CD4-positive, alpha-beta T cell (primary cell): ENCODE measurements at regions not wholly inside any gene's neighbourhood (a gene's known extent, or its start where the extent isn't known, plus 50 kb on each side); places are given as distances from the start of the nearest gene placed in this dataset.

ENCODE experiments used
- ATAC-seq: fragments of 200-7000 bp; cut with Tn5 transposase; one replicate; pipeline ENCODE4 v1.10.0; 2022; ENCODE audit warnings: mild to moderate bottlenecking; ENCODE audit not compliant: poor library complexity
- CTCF ChIA-PET: fragments of 350-600 bp; sonication (Branson Sonifier 250); formaldehyde crosslinking; loops from one replicate; lab custom pipeline; 2021; ENCODE audit warnings: antibody characterized with exemption, inconsistent platforms; lab: Charles Lee
- POLR2A ChIA-PET: fragments of 350-600 bp; sonication (Branson Sonifier 250); formaldehyde crosslinking; loops from one replicate; lab custom pipeline; 2021; ENCODE audit warnings: antibody characterized with exemption, inconsistent platforms; lab: Charles Lee
- DNase-seq, 14 experiments: peaks; one replicate each; pipeline ENCODE4 v3.0.0-alpha.2; 2013 to 2020; ENCODE audit warnings: mixed read lengths in 2 of 14
- H3K27ac ChIP-seq, 2 donors: one replicate each; pipeline versions ENCODE4 v1.5.1 to v1.7.0; 2013; ENCODE audit warnings: low read length in 2 of 2, low read depth in 1 of 2, mild to moderate bottlenecking in 1 of 2
- H3K27me3 ChIP-seq, 2 experiments: 1 replicate in 1 of 2; 2 replicates in 1 of 2; pipeline versions ENCODE4 v1.6.1 to v1.7.0; 2013; ENCODE audit warnings: low read length in 2 of 2, control low read depth in 1 of 2, mild to moderate bottlenecking in 1 of 2, moderate library complexity in 1 of 2; ENCODE audit not compliant: insufficient read depth in 2 of 2, control insufficient read depth in 1 of 2
- H3K36me3 ChIP-seq: one replicate; pipeline ENCODE4 v1.6.1; 2013; ENCODE audit warnings: low read length, control low read depth; ENCODE audit not compliant: insufficient read depth
- H3K4me1 ChIP-seq: one replicate; pipeline ENCODE4 v1.6.1; 2013; ENCODE audit warnings: low read length, control low read depth; ENCODE audit not compliant: insufficient read depth
- H3K4me3 ChIP-seq: one replicate; pipeline ENCODE4 v1.5.1; 2013; ENCODE audit warnings: mild to moderate bottlenecking, low read length, moderate library complexity
- H3K9me3 ChIP-seq, 2 experiments: 1 replicate in 1 of 2; 2 replicates in 1 of 2; pipeline versions ENCODE4 v1.6.1 to v1.7.0; 2013; ENCODE audit warnings: low read length in 2 of 2, mild to moderate bottlenecking in 2 of 2, control low read depth in 1 of 2, moderate library complexity in 1 of 2; ENCODE audit not compliant: control insufficient read depth in 1 of 2, insufficient read depth in 1 of 2
- H3K27ac Mint-ChIP-seq: one replicate; pipeline ENCODE4 v1.8.0; 2020; ENCODE audit warnings: mixed read lengths
- H3K27me3 Mint-ChIP-seq: one replicate; pipeline ENCODE4 v1.8.0; 2021; ENCODE audit warnings: mixed read lengths
- H3K36me3 Mint-ChIP-seq: one replicate; pipeline ENCODE4 v1.8.0; 2021; ENCODE audit warnings: low read depth, mixed read lengths
- H3K4me1 Mint-ChIP-seq: one replicate; pipeline ENCODE4 v1.8.0; 2021; ENCODE audit warnings: low read depth, mixed read lengths
- H3K4me3 Mint-ChIP-seq: one replicate; pipeline ENCODE4 v1.8.0; 2020; ENCODE audit warnings: mild to moderate bottlenecking, mixed read lengths
- H3K9me3 Mint-ChIP-seq: one replicate; pipeline ENCODE4 v1.8.0; 2020; ENCODE audit warnings: mixed read lengths
- intact Hi-C, 2 experiments: fragments of 100-400 bp; cut with DNase I in 1 of 2; cut with micrococcal nuclease in 1 of 2; formaldehyde crosslinking; loops; one replicate each; pipeline versions ENCODE4 v1.15.1 to v1.9.0; 2023 to 2025; cut with DNase I, micrococcal nuclease
- TF ChIP-seq, protein P1 (sequence below): fragments of 200-600 bp; IDR thresholded peaks from one replicate; pipeline ENCODE4 v1.8.0; 2022; ENCODE audit warnings: antibody characterized with exemption, mild to moderate bottlenecking

GRCh38 chr6:159493898-159494585 is 199.0 kb downstream of the SOD2 start:
- peaks cover 16% of the 10 kb centered on the region for H3K27me3 Mint-ChIP-seq
- no peak overlapping the region for H3K27ac ChIP-seq
- H3K9me3 Mint-ChIP-seq = no peaks in the 10 kb centered on the region
- no peak overlapping the region for H3K27ac Mint-ChIP-seq
- no peak overlapping the region for H3K4me3 ChIP-seq
- peaks cover 0 to 4% of the 10 kb centered on the region in 2 experiments for H3K9me3 ChIP-seq
- intact Hi-C loops = no loop called here
- no peak for ATAC-seq
- no peaks in the 10 kb centered on the region for H3K4me1 ChIP-seq
- ChIA-PET CTCF (no interaction called here), POLR2A (no interaction called here)
- TF ChIP-seq, protein P1, sequence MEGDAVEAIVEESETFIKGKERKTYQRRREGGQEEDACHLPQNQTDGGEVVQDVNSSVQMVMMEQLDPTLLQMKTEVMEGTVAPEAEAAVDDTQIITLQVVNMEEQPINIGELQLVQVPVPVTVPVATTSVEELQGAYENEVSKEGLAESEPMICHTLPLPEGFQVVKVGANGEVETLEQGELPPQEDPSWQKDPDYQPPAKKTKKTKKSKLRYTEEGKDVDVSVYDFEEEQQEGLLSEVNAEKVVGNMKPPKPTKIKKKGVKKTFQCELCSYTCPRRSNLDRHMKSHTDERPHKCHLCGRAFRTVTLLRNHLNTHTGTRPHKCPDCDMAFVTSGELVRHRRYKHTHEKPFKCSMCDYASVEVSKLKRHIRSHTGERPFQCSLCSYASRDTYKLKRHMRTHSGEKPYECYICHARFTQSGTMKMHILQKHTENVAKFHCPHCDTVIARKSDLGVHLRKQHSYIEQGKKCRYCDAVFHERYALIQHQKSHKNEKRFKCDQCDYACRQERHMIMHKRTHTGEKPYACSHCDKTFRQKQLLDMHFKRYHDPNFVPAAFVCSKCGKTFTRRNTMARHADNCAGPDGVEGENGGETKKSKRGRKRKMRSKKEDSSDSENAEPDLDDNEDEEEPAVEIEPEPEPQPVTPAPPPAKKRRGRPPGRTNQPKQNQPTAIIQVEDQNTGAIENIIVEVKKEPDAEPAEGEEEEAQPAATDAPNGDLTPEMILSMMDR = no peak
- no peaks in the 10 kb centered on the region for H3K36me3 Mint-ChIP-seq
- H3K27me3 ChIP-seq = peaks cover 0 to 9% of the 10 kb centered on the region in 2 experiments
- no peaks in the 10 kb centered on the region for H3K4me1 Mint-ChIP-seq
- H3K36me3 ChIP-seq = no peaks in the 10 kb centered on the region
- H3K4me3 Mint-ChIP-seq = no peak overlapping the region
- no peak for DNase-seq

DNA sequence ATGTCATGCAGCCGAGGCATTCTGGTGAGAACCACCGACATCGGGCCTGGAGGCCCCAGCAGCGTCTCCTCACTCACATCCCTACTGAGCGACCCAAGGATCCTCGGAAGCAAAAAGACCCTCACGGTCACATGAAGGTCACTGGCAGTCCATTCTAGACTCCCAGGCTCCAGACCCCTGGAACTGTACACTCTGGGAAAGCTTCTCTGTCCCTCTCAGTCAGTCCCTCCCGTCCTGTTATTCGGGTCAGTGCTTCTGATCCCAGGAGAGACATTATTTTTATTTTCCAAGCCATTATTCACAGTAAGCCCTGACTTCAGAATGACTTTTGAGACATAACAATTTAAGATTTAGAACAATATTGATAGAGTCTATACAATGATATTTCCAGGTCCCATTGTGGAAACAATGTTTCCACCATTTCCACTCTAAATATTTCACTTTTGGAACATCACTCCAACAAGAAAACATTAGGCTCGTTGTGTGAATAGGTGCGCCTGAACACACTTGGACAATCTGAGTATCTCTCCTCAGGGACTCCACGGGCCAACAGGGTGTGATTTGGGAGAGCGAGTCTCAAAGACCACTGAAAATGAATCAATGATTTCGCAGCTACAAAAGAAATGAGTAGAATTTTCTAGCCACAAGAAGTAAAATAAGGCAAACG is 199.7 kb downstream of the SOD2 start:
- H3K27ac Mint-ChIP-seq = no peak overlapping the region
- TF ChIP-seq, protein P1 = no peak
- CTCF ChIA-PET = no interaction called here
- ATAC-seq (no peak), DNase-seq (no peak)
- Histone ChIP-seq H3K4me3 (no peak overlapping the region), H3K27me3 (peaks cover 0 to 9% of the 10 kb centered on the region in 2 experiments), H3K27ac (no peak overlapping the region), H3K9me3 (peaks cover 0 to 2% of the 10 kb centered on the region in 2 experiments), H3K4me1 (no peaks in the 10 kb centered on the region), H3K36me3 (no peaks in the 10 kb centered on the region)
- no peaks in the 10 kb centered on the region for H3K36me3 Mint-ChIP-seq
- no peak overlapping the region for H3K4me3 Mint-ChIP-seq
- POLR2A ChIA-PET = no interaction called here
- intact Hi-C loops = no loop called here
- no peaks in the 10 kb centered on the region for H3K9me3 Mint-ChIP-seq
- H3K4me1 Mint-ChIP-seq = no peaks in the 10 kb centered on the region
- H3K27me3 Mint-ChIP-seq = peaks cover 16% of the 10 kb centered on the region

DNA sequence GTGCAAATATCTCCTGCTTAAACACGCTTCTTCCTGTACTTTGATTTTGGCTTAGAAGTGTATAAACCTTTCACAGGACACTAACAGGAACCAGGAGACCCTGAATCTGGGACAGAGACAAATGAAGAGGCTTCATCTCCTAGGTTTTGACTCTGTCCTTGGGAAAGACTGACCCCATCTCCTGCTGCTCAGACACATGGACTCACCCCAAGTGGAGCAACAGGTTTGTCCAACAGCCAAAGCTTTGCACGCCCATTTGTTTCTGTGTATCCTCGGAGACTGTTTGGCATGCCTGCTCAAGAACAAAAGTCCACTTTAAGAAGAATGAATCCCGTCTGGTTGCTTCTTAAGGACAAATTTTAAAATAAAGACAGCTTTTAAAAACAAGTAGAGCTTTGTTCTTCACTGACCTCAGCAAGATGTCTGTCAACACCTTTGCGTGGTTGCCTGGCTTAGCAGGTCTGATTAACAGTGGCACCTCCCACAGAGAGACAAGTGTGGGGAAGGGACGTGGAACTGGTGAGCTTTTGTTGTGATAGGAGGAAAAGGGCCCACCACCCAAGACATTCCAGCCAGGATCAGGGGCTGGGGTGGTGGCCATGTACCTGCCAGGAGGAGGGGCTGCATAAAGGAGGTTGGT is 202.6 kb downstream of the SOD2 start:
- TF ChIP-seq, protein P1 = no peak
- no peaks in the 10 kb centered on the region for H3K36me3 ChIP-seq
- DNase-seq (no peak), ATAC-seq (no peak)
- Mint-ChIP-seq H3K27ac (no peak overlapping the region), H3K36me3 (no peaks in the 10 kb centered on the region), H3K4me3 (no peak overlapping the region), H3K4me1 (no peaks in the 10 kb centered on the region), H3K9me3 (no peaks in the 10 kb centered on the region), H3K27me3 (peaks cover 15% of the 10 kb centered on the region)
- H3K4me3 ChIP-seq = no peak overlapping the region
- intact Hi-C loops = no loop called here
- H3K4me1 ChIP-seq = no peaks in the 10 kb centered on the region
- ChIA-PET POLR2A (interaction anchor here (0.5 kb wide), 1 partner anchor 1557 kb away, joined by 3 read pairs; no protein-coding TSS in a partner anchor), CTCF (no interaction called here)
- peaks cover 0 to 9% of the 10 kb centered on the region in 2 experiments for H3K27me3 ChIP-seq
- H3K27ac ChIP-seq = no peak overlapping the region
- H3K9me3 ChIP-seq = no peaks in the 10 kb centered on the region
